ENCODE measurements at regions not wholly inside any gene's neighbourhood (a gene's known extent, or its start where the extent isn't known, plus 50 kb on each side); places are given as distances from the start of the nearest gene placed in this dataset.

DNA sequence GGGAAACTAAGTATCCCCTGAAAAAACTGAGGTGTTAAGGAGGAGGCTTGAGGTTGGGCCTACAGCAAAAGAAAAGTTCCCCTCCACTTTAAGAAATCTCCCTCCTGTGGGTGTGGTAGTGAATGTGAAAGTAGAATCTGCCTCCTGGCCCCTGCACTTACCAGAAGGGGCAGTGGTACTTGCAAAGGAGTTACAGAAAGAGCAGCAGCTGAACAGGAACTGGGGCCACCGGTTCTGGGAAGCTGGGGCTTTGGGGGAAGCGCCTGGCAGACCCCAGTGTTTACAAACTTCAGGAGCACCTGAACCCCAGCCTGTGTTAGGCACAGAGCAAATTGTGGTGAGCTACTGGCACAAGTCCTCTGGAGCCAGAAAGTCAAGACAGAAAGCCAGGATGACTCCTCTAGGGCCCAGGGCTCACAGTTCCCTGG lies 250.2 kb upstream of the FGGY start:
- TF ChIP-seq, protein P1, sequence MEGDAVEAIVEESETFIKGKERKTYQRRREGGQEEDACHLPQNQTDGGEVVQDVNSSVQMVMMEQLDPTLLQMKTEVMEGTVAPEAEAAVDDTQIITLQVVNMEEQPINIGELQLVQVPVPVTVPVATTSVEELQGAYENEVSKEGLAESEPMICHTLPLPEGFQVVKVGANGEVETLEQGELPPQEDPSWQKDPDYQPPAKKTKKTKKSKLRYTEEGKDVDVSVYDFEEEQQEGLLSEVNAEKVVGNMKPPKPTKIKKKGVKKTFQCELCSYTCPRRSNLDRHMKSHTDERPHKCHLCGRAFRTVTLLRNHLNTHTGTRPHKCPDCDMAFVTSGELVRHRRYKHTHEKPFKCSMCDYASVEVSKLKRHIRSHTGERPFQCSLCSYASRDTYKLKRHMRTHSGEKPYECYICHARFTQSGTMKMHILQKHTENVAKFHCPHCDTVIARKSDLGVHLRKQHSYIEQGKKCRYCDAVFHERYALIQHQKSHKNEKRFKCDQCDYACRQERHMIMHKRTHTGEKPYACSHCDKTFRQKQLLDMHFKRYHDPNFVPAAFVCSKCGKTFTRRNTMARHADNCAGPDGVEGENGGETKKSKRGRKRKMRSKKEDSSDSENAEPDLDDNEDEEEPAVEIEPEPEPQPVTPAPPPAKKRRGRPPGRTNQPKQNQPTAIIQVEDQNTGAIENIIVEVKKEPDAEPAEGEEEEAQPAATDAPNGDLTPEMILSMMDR (IDR thresholded peaks at IDR 0.05): peak in 2 of 4 experiments; percentile 3 to 18
- TF ChIP-seq POLR2A (IDR thresholded peaks at IDR 0.05): no peak

Data from uterus (tissue), 2 donors.